PC-9 (cell line): ENCODE measurements at regions not wholly inside any gene's neighbourhood (a gene's known extent, or its start where the extent isn't known, plus 50 kb on each side); places are given as distances from the start of the nearest gene placed in this dataset.
"Not testable (repeated sequence)": the region's sequence is repeated elsewhere in the genome, so short reads cannot be mapped to it uniquely, and the experiment has no call there.

Source experiments
- CTCF ChIP-seq: fragments of 200-600 bp; sonication (generic); conservative IDR thresholded peaks from 2 replicates; pipeline ENCODE4 v1.6.1; 2017; ENCODE audit warnings: mixed run types, antibody characterized with exemption, mild to moderate bottlenecking, moderate library complexity
- EZH2 ChIP-seq: fragments of 200-600 bp; sonication (generic); IDR thresholded peaks from 2 replicates; pipeline ENCODE4 v1.8.0; 2017; ENCODE audit warnings: antibody characterized with exemption, low read depth

GRCh38 chr4:129292194-129292593 lies 196.2 kb downstream of the C4orf33 start:
- not testable (repeated sequence) for TF ChIP-seq CTCF, EZH2
